Fibroblast of peridontal ligament (primary cell): ENCODE measurements at regions not wholly inside any gene's neighbourhood (a gene's known extent, or its start where the extent isn't known, plus 50 kb on each side); places are given as distances from the start of the nearest gene placed in this dataset.
A peak's percentile ranks its signal among the peaks of the same experiment; 100 is the strongest.
"Not testable (repeated sequence)": the region's sequence is repeated elsewhere in the genome, so short reads cannot be mapped to it uniquely, and the experiment has no call there.

ENCODE experiments used
- DNase-seq: peaks from one replicate; pipeline ENCODE4 v3.0.0-alpha.2; 2010; ENCODE audit errors: extremely low read depth

DNA sequence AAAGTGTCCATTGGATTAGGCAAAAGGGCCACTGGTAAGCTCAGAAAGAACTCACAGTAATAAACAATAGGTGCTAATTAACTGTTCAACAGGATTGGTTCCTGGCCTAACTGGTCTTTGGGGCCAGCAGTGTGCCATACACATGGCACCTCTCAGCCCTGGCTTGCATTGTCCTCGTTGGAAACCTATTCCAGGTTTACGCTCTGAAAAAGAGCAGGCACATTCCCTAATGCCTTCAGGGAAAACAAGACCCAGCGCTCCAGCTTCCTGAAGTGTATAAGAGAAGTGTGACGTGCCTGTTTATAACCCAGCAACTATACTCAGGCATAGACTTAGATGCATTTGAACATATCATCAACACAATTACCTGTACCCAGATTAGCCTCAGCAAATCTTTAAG is 51.9 kb upstream of the RBM47 start:
- no peak for DNase-seq

DNA sequence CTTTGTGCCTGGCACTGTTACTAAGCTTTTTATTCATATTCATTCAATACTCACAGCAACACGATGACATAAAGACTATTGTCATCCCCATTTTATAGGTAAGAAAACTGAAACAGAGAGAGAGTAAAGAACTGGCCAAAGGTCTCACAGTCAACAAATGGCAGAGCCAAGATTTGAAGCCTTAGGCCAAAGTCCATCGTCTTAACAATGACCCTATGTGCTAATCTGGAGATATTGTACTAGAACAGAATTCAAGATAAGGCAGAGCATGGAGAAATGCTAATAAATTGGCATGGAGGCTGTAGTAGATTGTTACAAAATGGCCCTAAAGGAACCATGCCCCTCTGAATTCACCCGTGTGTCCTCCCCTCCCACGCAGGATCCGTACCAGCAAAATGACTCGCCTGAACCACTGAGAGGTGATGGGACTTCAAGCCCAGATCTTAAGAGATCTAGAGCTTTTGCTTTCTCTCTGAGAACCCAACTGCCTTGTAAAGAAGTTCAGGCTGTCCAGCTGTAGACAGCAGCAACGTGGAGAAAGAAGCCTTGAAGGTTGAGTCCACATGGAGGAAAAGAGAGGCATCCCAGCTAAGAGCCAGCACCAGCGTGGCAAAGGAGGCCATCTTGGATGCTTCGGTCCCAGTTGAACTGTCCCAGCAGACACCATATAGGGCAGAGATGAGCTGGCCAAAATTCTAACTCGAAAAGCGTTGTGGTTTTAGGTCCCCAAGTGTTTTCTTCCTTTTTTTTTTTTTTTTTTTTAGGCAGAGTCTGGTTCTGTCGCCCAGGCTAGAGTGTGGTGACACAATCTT is 52.8 kb upstream of the RBM47 start:
- DNase-seq = no peak

DNA sequence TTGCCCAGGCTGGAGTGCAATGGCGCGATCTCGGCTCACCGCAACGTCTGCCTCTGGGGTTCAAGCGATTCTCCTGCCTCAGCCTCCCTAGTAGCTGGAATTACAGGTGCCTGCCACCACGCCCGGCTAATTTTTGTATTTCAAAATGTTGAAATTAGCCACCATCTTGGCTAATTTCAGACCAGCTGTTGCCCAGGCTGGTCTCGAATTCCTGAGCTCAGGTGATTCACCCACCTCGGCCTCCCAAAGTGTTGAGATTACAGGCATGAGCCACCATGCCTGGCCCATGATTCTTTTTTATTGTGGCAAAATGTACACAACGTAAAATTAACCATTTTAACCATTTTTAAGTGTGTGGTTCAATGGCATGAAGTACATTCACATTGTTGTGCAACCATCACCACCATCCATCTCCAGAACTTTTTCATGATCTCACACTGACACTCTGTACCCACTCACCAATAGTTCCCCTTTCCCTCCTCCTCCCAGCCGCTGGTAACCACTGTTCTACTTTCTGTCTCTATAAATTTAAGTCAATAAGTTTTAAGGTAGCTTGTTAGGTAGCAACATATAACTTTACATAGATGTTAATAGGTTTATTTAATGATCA is 54.0 kb upstream of the RBM47 start:
- DNase-seq = not testable (repeated sequence)

DNA sequence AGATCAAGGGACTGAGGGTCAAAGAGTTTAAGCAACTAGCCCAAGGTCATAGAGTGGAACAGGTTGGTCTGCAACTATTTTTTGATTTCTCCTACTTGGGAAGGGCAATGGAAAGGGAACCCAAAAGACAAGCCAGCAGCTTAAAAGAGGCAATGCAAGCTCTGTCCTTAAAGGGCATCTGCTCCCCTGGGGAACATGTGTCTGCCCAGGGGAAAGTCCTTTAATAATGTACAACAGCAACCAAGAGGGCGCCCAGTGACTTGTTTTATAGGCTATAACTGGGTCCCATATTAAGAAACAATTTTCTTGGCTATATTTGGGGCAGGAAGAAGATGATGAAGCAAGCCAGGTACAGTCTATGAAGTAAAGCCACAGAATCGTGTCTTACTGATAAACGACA is 54.7 kb upstream of the RBM47 start:
- no peak for DNase-seq

DNA sequence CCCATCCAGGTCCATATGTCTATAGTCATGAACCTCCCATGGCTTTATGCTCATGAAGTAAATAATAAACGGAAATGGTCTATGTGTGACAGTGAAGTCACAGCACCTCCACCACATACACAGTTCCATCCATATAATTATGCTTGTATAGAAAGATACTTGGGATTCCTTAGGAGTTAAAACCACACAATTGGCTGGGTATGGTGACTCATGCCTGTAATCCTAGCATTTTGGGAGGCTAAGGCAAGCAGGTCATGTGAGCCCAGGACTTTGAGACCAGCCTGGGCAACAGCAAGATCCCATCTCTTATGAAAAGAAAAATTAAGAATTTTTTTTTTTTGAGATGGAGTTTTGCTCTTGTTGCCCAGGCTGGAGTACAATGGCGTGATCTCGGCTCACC is 55.6 kb upstream of the RBM47 start:
- peak; percentile 74 for DNase-seq

DNA sequence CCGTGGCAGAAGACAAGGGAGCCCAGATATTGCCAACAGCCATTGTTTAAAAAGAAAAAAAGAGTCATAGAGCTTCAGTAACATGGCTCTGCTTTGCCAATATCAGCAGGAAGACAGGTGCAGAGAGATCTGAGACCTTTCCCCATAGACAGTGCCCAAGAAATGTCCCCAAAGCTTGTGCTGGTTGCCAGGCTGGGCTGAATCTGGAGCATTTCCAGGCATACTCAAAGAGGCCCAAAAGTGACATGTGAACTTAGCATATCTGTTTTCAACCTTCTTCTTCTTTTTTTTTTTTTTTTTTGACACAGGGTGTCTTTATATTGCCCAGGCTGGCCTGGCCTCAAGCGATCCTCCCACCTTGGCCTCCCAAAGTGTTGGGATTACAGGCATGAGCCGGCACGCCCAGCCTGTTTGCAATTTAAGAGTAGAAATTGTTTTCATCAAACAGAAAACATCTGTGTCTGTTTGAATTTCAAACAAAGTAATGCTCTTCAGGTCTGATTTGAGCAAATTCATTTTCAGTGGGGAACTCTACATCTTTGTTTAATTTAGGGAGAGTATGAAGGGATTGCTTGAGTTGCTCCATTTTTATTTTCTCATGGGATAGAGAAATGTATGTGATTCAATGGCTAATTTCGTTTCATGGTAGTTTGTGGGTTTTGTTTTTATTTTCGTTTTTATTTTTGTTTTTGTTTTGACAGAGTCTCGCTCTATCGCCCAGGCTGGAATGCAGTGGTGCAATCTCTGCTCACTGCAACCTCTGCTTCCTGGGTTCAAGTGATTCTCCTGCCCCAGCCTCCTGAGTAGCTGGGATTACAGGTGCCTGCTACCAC is 56.6 kb upstream of the RBM47 start:
- peak; percentile 65 for DNase-seq

DNA sequence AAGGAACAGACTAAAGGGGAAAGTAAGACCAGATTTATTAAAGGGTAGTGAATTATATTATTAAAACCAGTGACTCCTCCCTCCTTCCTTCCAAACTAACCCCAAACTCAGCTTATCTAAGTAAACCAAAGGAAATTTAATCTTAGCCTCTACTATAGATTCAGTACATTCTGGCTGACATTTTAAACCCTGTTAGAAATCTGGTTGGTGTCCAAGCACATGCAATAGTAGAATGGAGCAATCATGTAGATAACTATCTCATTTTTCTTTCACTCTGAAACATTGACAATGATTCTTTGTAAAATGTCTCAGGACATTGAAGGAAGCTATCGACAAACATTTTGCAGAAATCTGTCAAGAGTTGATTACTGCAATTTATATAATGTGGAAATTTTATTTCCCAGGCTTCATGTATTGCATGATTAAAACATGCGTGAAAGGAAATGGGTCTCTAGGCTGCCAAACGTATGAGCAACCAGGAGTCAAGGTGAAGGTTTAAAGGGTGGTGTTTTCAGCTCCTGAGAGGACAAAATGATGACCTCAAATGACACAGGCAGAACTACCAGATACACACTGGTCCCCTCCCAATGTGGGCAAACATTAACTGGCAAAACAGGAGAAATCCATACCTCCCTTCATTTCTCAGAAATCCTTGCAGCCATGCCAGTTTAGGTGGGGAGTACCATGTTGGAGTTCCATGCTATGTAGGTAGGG is 58.2 kb upstream of the RBM47 start:
- DNase-seq = peak; percentile 44

DNA sequence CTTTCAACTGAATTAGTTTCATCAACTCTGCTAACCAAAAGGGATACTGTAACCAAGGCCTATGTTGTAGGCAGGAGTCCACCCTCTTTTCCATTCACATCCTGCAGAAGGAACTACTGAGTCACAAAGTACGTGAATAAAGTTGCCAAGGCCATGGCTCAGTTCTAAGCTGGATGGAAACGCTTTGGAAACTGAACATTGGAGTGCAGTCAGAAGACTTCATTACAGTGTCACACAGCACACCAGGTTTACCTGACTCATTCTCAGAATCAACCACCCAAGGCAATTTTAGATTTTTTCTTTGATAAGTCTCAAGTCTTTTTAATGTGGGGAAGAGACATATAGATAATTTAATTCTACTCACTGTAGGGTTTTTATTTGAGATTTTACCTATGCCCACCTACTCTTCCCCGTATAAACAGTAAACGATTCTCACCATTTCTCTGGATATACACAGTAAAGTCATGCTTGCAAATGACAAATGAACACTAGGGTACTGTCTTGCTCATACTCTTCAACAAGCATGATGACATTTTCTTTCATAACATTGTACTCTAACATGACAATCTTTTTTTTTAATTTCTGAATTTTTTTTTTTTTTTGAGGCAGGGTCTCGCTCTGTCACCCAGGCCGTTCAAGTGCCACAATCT is 58.9 kb upstream of the RBM47 start:
- no peak for DNase-seq

DNA sequence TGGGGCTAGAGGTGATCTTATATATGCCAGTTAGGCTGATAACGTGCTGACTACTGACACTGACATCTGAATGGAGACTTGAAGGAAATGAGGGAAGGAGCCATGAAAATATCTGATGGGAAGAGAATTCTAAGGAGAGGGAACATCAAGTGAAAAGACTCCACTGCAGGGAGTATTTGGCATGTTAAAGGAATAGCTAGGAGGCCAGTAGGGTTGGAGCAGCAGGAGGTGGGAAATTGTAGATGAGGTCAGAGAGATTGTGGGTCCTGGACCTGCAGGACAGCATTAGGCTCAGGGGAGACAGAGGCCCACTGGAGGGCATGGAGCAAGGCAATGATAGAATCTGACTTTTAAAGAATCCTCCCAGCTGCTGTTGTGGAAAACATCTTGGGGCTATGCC is 55.8 kb upstream of the NSUN7 start:
- DNase-seq = no peak

DNA sequence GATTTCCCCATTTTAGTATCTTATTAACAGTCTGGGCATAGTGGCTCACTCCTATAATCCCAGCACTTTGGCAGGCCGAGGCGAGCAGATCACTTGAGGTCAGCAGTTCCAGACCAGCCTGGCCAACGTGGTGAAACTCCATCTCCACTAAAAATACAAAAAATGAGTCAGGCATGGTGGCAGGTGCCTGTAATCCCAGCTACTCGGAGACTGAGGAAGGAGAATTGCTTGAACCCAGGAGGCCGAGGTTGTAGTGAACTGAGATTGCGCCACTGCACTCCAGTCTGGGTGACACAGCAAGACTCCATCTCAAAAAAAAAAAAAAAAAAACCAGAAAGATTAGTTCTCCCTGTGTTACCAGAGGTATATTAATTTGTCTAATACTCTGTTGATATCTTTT is 52.3 kb upstream of the NSUN7 start:
- DNase-seq = not testable (repeated sequence)

DNA sequence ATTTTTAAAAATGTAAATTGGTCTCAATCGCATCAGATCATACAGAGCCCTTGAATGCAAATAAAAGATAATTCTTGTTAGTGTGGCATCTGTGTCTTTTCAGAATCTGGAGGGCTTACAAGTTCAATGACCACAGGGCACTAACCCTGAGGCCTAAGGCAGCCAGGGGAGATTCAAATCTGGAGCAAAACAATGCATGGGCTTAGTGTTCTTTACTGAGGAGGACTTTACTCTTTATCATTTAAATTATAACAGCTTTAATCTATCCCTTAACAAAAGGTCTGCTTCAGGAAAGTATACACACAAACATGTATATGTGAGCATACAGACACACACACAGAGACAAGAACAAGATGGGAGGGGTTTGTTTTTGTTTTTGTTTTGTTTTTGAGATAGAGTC is 51.0 kb upstream of the NSUN7 start:
- DNase-seq = no peak

DNA sequence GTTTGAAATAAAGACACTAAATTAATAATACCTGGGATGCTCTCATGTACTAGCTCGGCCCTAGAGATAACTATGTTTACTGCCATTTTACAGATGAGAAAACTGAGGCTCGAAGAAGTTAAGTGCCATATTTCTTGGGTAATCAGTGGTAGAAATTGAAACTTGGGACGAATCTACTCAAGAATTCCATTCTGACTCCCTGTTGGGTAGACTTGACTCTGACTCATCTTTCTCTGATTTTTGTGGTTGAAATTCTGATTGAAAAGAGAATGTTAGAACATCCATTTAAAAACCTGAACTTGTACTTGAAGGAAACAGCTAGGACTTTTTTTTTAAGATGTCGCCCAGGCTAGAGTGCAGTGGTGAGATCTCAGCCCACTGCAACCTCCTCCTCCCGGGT is 50.1 kb upstream of the NSUN7 start:
- DNase-seq = peak; percentile 83
